GM21825 (cell line): ENCODE measurements at regions not wholly inside any gene's neighbourhood (a gene's known extent, or its start where the extent isn't known, plus 50 kb on each side); places are given as distances from the start of the nearest gene placed in this dataset.

Experiments
- ATAC-seq: cut with Tn5 transposase; IDR thresholded peaks from one replicate; pipeline ENCODE4 v1.9.1; 2021; ENCODE audit warnings: mild to moderate bottlenecking, moderate library complexity; ENCODE audit not compliant: unreplicated experiment

GRCh38 chr18:2083691-2084090 lies 487.6 kb downstream of the METTL4 start:
- ATAC-seq = no peak

GRCh38 chr18:2086439-2086838 lies 484.9 kb downstream of the METTL4 start:
- ATAC-seq = no peak

GRCh38 chr18:2087877-2088673 lies 483.2 kb downstream of the METTL4 start:
- no peak for ATAC-seq

GRCh38 chr18:2089396-2089795 lies 481.9 kb downstream of the METTL4 start:
- ATAC-seq = no peak

- ATAC-seq = no peak
These were observed 479.4 kb downstream of the METTL4 start for GRCh38 chr18:2091937-2092336.

- no peak for ATAC-seq
These were observed 474.8 kb downstream of the METTL4 start for GRCh38 chr18:2096551-2096950.

- ATAC-seq = no peak
These were observed 470.6 kb downstream of the METTL4 start for GRCh38 chr18:2100694-2101213.

GRCh38 chr18:2102022-2102421 lies 469.3 kb downstream of the METTL4 start:
- ATAC-seq = no peak

- no peak for ATAC-seq
These were observed 468.0 kb downstream of the METTL4 start for GRCh38 chr18:2103299-2103698.

- no peak for ATAC-seq
These were observed 466.5 kb downstream of the METTL4 start for GRCh38 chr18:2104620-2105462.

GRCh38 chr18:2108591-2108990 lies 462.7 kb downstream of the METTL4 start:
- no peak for ATAC-seq

- ATAC-seq = no peak
These were observed 459.8 kb downstream of the METTL4 start for GRCh38 chr18:2111456-2111855.

GRCh38 chr18:2112435-2113045 lies 458.8 kb downstream of the METTL4 start:
- no peak for ATAC-seq

GRCh38 chr18:2114289-2114688 lies 457.0 kb downstream of the METTL4 start:
- ATAC-seq = no peak

- no peak for ATAC-seq
These were observed 456.5 kb downstream of the METTL4 start for GRCh38 chr18:2114765-2115164.

- no peak for ATAC-seq
These were observed 450.1 kb downstream of the METTL4 start for GRCh38 chr18:2121224-2121623.

GRCh38 chr18:2123077-2123476 lies 448.2 kb downstream of the METTL4 start:
- no peak for ATAC-seq

- ATAC-seq = no peak
These were observed 436.9 kb downstream of the METTL4 start for GRCh38 chr18:2134364-2134763.

GRCh38 chr18:2135309-2135708 lies 436.0 kb downstream of the METTL4 start:
- ATAC-seq = no peak

GRCh38 chr18:2138552-2138951 lies 432.8 kb downstream of the METTL4 start:
- ATAC-seq = no peak

- ATAC-seq = no peak
These were observed 431.6 kb downstream of the METTL4 start for GRCh38 chr18:2139691-2140090.
